GM21390 (cell line): ENCODE measurements at regions not wholly inside any gene's neighbourhood (a gene's known extent, or its start where the extent isn't known, plus 50 kb on each side); places are given as distances from the start of the nearest gene placed in this dataset.
"Not testable (repeated sequence)": the region's sequence is repeated elsewhere in the genome, so short reads cannot be mapped to it uniquely, and the experiment has no call there.

ENCODE experiments used
- ATAC-seq: cut with Tn5 transposase; IDR thresholded peaks from one replicate; pipeline ENCODE4 v1.9.1; 2021; ENCODE audit not compliant: unreplicated experiment

DNA sequence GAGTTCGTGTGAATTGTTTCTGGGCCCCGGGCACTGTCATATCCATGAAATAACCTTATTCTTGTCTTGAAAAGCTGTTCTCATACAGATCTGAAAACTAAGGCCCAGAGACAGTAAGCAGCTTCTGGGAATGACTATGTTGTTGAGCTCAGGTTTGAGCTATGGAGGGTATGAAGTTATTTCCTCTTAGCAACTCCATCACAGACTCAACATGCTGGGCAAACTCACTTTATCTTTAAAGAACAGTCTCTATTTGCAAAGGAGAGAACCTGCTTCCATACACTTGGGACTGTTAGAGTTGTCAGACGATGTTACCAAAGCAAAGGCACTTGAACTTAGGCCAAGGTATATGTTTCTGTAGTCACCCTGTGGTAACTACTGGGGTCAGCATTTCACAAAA, 90.0 kb downstream of the GPR88 start:
- ATAC-seq: no peak

- ATAC-seq: no peak
These were observed 90.7 kb downstream of the GPR88 start for GRCh38 chr1:100628631-100629081.

DNA sequence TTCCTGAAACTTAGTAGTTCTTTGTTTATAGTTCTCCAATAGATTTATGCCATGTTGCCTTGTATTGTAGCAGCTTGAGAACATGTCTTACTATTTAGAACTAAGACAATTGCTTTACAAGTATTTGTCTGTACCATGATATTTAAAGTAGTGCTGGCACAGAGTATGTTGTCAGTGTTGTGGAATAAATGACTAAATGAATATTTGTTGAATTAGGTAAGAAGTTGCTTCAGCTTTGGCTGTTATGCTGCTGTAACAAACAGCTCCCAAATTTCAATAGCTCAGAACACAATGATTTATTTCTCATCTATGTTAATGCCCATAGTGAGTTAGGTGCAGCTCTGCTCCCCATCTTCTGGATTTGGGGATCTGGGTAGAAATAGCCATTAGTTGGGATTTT, 90.2 kb upstream of the VCAM1 start:
- no peak for ATAC-seq

GRCh38 chr1:100631015-100631551, 88.5 kb upstream of the VCAM1 start:
- no peak for ATAC-seq

DNA sequence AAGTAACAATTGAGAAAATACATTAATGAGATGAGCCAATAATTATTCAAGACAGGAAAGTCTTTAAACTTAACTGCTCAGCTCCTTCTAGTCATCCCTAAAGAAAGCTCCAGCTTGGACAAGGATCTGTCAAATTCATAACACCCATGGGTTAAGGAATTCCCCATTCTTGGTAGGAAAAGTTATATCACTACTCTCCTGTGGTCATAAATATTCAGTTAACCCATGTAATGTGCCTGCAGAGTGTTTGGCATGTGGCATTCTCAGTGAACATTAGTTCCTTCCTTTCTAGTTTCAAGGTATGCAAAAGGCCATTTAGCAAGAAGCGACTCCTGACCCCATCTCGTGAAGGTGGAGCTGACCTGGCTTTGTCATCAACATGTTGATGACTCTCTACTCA, 76.7 kb upstream of the VCAM1 start:
- no peak for ATAC-seq

DNA sequence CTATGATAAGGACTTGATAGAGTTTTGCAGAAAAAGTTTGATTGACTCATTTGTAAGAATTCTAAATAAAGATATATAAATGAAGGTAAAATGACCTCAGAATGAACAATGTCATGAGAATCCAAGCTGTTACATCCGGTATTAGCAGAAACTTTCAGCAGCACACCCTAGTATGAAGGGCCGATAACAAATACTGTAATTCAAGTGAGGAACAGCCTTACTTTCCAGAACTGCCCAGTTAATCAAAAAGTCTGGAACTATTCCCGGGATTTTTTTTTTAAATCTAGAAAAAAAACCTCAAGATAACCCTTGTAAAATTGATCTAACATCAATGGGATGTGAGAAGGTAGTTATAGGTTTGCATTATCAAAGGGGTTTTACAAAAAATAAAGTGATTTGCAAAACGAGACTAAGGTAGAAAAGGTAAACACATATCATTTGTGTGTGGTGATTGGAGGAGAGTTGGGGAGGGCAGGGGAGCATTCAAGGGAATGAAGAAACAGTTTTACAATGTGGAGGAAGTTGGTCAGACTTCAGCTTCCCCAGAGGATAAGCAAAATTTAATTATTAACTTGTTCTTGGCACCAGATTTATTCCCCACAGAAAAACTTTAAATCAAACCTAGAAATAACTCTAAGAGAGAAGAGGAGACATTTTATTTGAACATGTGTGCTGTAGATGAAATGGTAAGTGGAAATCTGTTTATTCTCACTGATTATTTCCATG, 75.9 kb upstream of the VCAM1 start:
- no peak for ATAC-seq

GRCh38 chr1:100646001-100646400, 73.5 kb upstream of the VCAM1 start:
- no peak for ATAC-seq

DNA sequence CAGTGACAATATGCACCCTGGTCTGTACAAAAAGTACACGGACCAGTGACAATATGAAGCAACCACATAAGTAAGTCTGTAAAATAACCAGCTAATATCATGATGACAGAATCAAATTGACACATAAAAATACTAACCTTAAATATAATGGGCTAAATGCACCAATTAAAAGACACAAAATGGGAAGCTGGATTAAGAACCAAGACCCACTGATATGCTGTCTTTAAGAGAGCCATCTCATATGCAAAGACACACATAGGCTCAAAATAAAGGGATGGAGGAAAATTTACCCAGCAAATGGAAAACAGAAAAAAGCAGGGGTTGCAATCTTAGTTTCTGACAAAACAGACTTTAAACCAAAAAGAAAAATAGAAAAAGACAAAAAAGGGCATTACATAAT, 70.4 kb upstream of the VCAM1 start:
- ATAC-seq: no peak

DNA sequence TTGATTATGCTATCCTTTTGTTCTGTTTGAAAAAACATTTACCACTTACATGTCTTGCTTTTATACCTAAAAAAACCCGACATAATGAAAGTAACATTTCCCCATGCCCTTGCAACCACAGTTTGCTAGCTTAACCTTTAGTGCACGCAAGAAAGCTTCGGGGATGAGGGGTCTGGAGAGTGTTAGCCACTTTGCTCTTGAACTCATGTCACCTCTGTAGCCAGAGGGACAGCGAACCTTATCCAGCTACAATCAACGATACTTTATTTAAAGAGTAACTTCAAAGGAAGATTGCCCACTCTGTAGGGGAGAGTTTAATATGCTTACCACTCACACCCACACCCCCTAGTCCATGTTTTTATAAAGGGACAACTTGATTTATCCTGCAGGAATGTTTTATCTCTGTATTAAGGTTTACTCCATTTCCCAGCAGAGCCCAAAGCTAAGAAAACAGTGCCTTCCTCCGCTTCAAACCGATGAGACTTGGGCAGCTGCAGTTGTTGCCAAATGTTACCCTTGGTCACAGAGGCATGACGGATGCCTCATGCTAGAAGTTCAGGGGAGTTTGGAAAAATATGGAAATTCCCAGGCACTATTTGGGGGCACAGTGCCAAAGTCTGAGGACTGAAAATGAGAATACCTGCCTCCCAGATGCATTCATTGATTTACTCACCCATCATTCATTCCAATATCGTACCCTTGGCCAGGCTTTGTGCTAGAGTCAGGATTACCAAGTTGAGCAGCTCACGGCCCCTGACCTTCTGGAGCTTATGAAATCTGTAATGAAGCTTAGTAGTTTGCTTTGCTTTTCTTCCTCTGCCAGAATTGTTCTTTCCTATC, 61.4 kb upstream of the VCAM1 start:
- no peak for ATAC-seq

- no peak for ATAC-seq
These were observed 60.9 kb upstream of the VCAM1 start for GRCh38 chr1:100658716-100659026.

DNA sequence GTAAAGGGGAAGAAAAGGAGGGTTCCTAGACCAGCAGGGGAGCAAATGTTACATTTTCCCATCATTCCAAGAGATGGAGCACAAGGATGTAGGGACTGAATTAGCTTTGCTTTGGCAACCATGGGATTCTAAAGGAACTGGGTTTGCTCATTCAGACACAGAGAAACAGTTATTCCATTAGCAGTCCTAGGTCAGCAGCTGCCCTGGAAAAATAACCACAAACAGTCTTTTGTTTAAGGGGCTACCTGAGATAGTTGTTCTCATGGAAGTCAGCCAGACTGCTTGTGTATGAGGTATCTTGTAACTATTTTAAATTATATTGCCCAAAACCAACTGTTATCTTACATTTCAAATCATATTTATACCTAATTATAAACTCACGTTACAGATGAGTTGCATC, 58.4 kb upstream of the VCAM1 start:
- ATAC-seq: no peak

- not testable (repeated sequence) for ATAC-seq
These were observed 51.0 kb upstream of the VCAM1 start for GRCh38 chr1:100668494-100668893.
